ENCODE measurements at regions not wholly inside any gene's neighbourhood (a gene's known extent, or its start where the extent isn't known, plus 50 kb on each side); places are given as distances from the start of the nearest gene placed in this dataset.

DNA sequence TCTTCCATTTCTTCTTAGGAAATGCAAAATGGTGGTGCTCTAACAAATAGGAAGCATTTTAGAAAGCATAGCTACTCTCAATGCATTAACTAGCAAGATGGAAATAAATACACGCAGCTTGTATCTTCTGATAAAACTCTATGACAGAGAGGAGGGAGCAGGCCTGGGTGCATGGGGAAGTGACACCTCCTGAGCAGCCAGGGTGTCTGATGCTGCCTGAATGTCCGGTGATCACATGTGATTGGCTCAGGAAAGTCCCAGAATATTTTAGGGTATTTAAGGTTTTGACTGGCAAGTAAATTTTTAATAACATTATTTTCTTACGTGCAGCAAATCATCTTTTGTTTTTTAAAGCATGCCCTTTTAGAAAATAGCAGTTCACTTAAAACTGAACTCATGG is 261.0 kb upstream of the KLF6 start (continued):
- TF ChIP-seq, protein P1, sequence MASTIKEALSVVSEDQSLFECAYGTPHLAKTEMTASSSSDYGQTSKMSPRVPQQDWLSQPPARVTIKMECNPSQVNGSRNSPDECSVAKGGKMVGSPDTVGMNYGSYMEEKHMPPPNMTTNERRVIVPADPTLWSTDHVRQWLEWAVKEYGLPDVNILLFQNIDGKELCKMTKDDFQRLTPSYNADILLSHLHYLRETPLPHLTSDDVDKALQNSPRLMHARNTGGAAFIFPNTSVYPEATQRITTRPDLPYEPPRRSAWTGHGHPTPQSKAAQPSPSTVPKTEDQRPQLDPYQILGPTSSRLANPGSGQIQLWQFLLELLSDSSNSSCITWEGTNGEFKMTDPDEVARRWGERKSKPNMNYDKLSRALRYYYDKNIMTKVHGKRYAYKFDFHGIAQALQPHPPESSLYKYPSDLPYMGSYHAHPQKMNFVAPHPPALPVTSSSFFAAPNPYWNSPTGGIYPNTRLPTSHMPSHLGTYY (CRISPR knock-in tag; IDR thresholded peaks at IDR 0.05): no peak
- TF ChIP-seq EMX1 (CRISPR knock-in tag; IDR thresholded peaks at IDR 0.05): no peak
- no peak for TF ChIP-seq ZNF396 (CRISPR knock-in tag; IDR thresholded peaks at IDR 0.05; ENCODE audit: borderline replicate concordance)
- TF ChIP-seq, protein P2, sequence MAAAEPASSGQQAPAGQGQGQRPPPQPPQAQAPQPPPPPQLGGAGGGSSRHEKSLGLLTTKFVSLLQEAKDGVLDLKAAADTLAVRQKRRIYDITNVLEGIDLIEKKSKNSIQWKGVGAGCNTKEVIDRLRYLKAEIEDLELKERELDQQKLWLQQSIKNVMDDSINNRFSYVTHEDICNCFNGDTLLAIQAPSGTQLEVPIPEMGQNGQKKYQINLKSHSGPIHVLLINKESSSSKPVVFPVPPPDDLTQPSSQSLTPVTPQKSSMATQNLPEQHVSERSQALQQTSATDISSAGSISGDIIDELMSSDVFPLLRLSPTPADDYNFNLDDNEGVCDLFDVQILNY (CRISPR knock-in tag; IDR thresholded peaks at IDR 0.05): no peak
- TF ChIP-seq ZNF263 (CRISPR knock-in tag; IDR thresholded peaks at IDR 0.05; ENCODE audit: low read depth): no peak
- no peak for TF ChIP-seq ZNF121 (CRISPR knock-in tag; IDR thresholded peaks at IDR 0.05)
- TF ChIP-seq, protein P3, sequence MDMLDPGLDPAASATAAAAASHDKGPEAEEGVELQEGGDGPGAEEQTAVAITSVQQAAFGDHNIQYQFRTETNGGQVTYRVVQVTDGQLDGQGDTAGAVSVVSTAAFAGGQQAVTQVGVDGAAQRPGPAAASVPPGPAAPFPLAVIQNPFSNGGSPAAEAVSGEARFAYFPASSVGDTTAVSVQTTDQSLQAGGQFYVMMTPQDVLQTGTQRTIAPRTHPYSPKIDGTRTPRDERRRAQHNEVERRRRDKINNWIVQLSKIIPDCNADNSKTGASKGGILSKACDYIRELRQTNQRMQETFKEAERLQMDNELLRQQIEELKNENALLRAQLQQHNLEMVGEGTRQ (CRISPR knock-in tag; IDR thresholded peaks at IDR 0.05): no peak
- no peak for TF ChIP-seq SOX15 (CRISPR knock-in tag; IDR thresholded peaks at IDR 0.05)
- TF ChIP-seq TEAD4 (CRISPR knock-in tag; IDR thresholded peaks at IDR 0.05): no peak
- TF ChIP-seq, protein P4, sequence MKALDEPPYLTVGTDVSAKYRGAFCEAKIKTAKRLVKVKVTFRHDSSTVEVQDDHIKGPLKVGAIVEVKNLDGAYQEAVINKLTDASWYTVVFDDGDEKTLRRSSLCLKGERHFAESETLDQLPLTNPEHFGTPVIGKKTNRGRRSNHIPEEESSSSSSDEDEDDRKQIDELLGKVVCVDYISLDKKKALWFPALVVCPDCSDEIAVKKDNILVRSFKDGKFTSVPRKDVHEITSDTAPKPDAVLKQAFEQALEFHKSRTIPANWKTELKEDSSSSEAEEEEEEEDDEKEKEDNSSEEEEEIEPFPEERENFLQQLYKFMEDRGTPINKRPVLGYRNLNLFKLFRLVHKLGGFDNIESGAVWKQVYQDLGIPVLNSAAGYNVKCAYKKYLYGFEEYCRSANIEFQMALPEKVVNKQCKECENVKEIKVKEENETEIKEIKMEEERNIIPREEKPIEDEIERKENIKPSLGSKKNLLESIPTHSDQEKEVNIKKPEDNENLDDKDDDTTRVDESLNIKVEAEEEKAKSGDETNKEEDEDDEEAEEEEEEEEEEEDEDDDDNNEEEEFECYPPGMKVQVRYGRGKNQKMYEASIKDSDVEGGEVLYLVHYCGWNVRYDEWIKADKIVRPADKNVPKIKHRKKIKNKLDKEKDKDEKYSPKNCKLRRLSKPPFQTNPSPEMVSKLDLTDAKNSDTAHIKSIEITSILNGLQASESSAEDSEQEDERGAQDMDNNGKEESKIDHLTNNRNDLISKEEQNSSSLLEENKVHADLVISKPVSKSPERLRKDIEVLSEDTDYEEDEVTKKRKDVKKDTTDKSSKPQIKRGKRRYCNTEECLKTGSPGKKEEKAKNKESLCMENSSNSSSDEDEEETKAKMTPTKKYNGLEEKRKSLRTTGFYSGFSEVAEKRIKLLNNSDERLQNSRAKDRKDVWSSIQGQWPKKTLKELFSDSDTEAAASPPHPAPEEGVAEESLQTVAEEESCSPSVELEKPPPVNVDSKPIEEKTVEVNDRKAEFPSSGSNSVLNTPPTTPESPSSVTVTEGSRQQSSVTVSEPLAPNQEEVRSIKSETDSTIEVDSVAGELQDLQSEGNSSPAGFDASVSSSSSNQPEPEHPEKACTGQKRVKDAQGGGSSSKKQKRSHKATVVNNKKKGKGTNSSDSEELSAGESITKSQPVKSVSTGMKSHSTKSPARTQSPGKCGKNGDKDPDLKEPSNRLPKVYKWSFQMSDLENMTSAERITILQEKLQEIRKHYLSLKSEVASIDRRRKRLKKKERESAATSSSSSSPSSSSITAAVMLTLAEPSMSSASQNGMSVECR (CRISPR knock-in tag; IDR thresholded peaks at IDR 0.05; ENCODE audit: borderline replicate concordance): no peak
- TF ChIP-seq, protein P5, sequence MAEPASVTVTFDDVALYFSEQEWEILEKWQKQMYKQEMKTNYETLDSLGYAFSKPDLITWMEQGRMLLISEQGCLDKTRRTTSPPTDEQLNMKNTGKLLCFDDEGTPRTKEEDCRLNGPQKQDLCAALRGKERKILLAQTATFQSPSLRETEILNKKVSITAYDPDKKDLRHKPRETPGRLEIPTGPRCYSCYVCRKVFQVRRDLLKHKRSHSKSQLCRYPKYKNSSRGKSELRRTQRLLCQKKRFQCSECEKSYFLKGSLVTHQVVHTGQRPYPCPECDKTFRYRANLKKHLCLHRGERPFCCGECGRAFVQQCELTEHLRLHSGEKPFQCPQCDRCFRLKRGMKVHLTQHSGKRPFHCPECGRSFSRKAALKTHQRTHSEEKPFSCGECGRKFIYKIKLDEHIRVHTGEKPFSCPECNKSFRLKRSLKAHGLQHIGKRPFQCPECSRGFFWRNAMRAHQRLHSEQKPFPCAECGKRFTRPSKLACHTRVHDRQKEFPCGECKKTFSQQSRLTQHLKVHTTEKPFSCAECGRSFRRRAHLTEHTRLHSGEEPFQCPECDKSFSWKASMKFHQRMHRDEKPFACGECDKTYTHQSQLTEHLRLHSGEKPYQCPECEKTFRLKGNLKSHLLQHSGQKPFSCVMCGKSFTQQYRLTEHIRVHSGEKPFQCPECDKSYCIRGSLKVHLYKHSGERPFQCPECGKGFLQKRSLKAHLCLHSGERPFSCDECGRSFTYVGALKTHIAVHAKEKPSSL (CRISPR knock-in tag; conservative IDR thresholded peaks at IDR 0.05): no peak

DNA sequence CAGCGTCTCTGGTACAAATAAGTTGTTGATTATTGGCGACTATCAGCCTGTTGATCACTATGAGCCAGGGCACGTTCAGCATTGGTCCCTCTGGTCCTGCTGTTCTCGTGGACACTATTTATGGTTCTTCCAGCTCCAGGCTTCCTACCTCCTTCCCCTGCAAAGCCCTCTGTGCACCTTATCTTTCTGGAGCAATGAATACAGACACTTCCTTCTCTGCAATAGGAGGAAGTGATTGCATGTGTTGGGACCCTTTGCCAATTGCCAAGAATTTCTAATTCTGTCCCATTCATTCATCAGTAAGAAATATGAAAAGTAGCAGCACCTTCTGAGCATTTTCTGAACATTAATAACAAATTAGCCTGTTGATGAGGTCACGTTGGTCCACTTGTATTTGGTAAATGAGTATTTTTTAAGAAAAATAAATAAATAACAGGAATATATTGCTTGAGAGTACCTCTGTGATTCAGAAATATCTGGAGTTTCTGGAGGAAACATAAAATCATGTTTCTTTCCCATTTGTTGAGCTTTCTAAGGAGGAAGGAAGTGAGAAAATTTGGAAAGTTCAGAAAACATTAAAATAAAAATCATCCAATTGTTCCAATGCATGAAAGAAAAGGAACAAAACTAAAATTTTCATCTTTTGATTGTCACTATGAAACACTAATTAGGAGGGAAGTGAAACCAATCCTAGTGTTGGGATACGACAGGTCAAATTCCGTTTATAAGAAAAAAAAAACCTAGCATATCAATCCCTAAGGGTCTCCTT is 259.1 kb upstream of the KLF6 start:
- Mint-ChIP-seq H3K4me3 (no peak overlapping the region), H3K9me3 (peaks cover 31% of the 10 kb centered on the region), H3K27me3 (ENCODE audit: low read depth) (no peaks in the 10 kb centered on the region), H3K4me1 (no peaks in the 10 kb centered on the region), H3K27ac (no peak overlapping the region), H3K36me3 (peaks cover 24% of the 10 kb centered on the region)
- ChIA-PET CTCF (no interaction called here), POLR2A (no interaction called here)
- ATAC-seq (no peak), DNase-seq (ENCODE audit: low spot score) (no peak)
- TF ChIP-seq, protein P6, sequence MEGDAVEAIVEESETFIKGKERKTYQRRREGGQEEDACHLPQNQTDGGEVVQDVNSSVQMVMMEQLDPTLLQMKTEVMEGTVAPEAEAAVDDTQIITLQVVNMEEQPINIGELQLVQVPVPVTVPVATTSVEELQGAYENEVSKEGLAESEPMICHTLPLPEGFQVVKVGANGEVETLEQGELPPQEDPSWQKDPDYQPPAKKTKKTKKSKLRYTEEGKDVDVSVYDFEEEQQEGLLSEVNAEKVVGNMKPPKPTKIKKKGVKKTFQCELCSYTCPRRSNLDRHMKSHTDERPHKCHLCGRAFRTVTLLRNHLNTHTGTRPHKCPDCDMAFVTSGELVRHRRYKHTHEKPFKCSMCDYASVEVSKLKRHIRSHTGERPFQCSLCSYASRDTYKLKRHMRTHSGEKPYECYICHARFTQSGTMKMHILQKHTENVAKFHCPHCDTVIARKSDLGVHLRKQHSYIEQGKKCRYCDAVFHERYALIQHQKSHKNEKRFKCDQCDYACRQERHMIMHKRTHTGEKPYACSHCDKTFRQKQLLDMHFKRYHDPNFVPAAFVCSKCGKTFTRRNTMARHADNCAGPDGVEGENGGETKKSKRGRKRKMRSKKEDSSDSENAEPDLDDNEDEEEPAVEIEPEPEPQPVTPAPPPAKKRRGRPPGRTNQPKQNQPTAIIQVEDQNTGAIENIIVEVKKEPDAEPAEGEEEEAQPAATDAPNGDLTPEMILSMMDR (IDR thresholded peaks at IDR 0.05): no peak
- TF ChIP-seq, protein P7, sequence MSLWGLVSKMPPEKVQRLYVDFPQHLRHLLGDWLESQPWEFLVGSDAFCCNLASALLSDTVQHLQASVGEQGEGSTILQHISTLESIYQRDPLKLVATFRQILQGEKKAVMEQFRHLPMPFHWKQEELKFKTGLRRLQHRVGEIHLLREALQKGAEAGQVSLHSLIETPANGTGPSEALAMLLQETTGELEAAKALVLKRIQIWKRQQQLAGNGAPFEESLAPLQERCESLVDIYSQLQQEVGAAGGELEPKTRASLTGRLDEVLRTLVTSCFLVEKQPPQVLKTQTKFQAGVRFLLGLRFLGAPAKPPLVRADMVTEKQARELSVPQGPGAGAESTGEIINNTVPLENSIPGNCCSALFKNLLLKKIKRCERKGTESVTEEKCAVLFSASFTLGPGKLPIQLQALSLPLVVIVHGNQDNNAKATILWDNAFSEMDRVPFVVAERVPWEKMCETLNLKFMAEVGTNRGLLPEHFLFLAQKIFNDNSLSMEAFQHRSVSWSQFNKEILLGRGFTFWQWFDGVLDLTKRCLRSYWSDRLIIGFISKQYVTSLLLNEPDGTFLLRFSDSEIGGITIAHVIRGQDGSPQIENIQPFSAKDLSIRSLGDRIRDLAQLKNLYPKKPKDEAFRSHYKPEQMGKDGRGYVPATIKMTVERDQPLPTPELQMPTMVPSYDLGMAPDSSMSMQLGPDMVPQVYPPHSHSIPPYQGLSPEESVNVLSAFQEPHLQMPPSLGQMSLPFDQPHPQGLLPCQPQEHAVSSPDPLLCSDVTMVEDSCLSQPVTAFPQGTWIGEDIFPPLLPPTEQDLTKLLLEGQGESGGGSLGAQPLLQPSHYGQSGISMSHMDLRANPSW (CRISPR knock-in tag; conservative IDR thresholded peaks at IDR 0.05; ENCODE audit: low read depth): no peak
- TF ChIP-seq NFE2L1 (CRISPR knock-in tag; IDR thresholded peaks at IDR 0.05) (no peak), TP53 (CRISPR knock-in tag; IDR thresholded peaks at IDR 0.05) (no peak), CREM (CRISPR knock-in tag; IDR thresholded peaks at IDR 0.05) (no peak), FOXJ3 (CRISPR knock-in tag; IDR thresholded peaks at IDR 0.05; ENCODE audit: borderline replicate concordance) (no peak), NR2C2 (CRISPR knock-in tag; IDR thresholded peaks at IDR 0.05) (no peak), ZNF263 (CRISPR knock-in tag; IDR thresholded peaks at IDR 0.05; ENCODE audit: low read depth) (no peak), RORB (CRISPR knock-in tag; IDR thresholded peaks at IDR 0.05) (no peak), KAT7 (CRISPR knock-in tag; IDR thresholded peaks at IDR 0.05; ENCODE audit: borderline replicate concordance) (no peak), ZNF416 (CRISPR knock-in tag; IDR thresholded peaks at IDR 0.05) (no peak), FOXK1 (CRISPR knock-in tag; IDR thresholded peaks at IDR 0.05) (no peak)
